ENCODE measurements at regions not wholly inside any gene's neighbourhood (a gene's known extent, or its start where the extent isn't known, plus 50 kb on each side); places are given as distances from the start of the nearest gene placed in this dataset.
"Not testable (repeated sequence)": the region's sequence is repeated elsewhere in the genome, so short reads cannot be mapped to it uniquely, and the experiment has no call there.

DNA sequence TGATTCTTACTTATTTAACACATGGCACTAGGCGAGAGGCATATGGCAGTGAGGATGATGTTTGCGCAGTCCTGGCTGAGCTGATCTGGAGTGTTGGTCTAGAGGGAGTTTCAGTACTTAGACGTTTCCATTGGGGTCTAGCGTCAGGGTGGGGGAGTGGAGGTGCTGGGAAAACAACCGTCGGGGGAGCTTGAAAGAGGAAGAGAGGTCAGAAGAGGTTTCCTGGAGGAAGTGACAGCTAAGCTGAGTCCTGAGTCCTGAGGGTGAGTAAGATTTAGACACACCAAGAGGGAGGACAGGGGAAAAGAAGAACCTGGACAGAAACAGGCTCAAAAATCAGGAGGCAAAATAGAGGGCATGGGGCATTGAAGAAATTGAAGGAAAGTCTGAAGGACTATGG, 81.4 kb downstream of the ALOX5AP start:
- DNase-seq: no peak

GRCh38 chr13:30818323-30818960, 83.1 kb downstream of the ALOX5AP start:
- DNase-seq: no peak

DNA sequence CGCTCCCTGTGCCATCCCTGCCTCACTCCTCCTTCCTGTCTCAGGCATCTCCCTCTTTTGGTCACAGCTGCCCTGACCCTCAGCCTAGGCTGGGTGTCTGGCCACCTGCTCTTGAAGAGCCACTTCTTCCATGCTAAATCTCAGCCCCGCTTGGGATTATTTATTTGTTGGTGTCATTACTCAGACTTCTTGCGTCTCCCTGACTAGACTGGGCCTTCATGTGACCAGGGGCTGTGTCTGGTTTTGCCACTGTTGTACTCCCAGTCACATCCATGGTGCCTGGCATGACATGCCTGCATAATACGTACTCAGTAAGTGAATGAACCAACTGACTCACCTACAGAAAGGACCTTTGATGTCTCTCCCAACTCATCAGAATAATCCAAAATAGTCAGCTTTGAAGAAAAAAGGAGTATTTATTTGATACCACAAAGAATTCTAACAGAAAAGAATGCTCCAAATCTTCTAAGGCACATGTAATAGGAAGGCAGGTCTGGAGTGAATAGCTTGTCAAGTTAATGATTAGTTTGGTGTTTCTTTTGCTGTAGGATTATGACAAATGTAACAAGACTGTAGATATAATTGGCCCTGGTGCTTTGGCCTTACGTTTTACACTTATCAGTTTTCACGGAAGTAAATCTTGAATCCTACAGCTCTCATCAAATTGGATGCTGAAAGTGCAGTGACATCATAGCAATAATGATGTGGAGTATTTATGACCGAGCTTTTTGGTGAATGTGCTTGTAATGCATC, 84.0 kb downstream of the ALOX5AP start:
- no peak for DNase-seq

DNA sequence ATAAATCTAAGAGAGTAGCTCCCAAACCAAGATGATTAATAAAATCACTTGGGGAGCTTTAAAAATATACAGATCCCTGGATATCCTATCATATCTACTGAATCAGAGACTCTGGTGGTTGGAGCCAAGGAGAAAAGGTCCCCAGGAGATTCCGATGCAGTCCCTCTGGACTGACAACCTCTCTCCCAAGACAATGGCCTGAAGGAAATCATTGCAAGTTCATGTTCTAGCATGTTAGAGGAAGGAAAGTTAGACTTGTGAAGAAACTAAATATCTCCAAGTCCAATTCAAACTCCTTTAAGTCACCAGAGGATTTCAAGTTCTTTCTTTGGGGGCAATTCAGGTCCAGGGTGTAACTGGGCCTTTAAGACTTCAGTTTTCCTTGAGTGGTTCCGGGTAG, 84.7 kb upstream of the MEDAG start:
- DNase-seq: no peak

GRCh38 chr13:30824651-30825050, 81.4 kb upstream of the MEDAG start:
- DNase-seq: no peak

DNA sequence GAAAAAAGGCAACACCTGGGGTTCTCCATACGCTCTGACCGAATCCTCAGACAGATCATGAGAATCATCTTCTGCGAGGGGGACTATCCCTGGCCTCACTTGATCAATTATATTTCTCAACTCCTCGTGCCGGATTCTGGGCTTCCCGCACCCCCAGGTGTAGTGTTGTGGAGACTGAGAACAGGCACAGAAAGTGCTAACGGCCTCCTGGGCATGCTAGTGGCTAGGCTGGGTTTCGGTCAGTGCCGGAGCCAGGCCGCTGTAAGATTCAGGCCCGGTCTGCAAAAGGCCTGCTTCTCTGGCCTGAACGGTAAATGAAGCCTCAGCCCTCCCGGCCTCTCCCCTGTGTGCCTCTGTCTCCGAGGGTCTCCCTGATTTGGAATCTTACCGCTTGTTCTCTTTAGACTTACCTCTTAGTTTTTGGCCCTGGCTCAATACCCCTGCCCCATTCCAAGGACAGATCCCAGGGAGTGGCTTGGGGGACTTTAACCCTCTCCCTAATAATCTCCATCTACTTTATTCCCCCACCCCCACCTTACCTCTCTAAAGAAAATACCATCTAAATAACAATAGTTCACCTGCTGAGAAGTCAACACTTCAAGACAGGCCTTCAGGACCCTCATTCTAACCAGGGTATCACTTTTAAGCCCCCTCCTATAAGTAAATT, 79.0 kb upstream of the MEDAG start:
- DNase-seq: no peak

DNA sequence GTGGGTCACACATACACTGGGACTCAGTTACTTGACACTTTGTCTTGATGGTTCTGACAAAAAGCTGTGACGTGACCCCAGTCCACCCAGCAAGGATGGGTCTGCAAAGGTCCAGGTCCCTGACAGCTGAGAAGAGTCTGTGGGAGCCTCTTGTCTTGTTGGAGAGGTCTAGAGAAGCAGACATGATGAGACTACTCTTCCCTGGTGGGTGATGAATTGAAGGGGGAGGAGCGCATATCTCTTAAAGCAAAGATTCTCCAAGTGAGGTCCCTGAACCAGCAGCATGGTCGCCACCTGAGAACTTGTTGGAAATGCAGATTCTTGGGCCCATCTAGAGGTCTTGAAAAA, 78.5 kb upstream of the MEDAG start:
- no peak for DNase-seq

- no peak for DNase-seq
These were observed 76.8 kb upstream of the MEDAG start for GRCh38 chr13:30829145-30829832.

GRCh38 chr13:30829833-30830637, 76.0 kb upstream of the MEDAG start:
- no peak for DNase-seq

GRCh38 chr13:30830638-30830965, 75.5 kb upstream of the MEDAG start:
- no peak for DNase-seq

- DNase-seq: no peak
These were observed 74.6 kb upstream of the MEDAG start for GRCh38 chr13:30831515-30831914.

- DNase-seq: no peak
These were observed 73.7 kb upstream of the MEDAG start for GRCh38 chr13:30832377-30832776.

- DNase-seq: peak; percentile 26
These were observed 73.2 kb upstream of the MEDAG start for GRCh38 chr13:30832845-30833332.

GRCh38 chr13:30835442-30835841, 70.6 kb upstream of the MEDAG start:
- DNase-seq: no peak

- no peak for DNase-seq
These were observed 68.6 kb upstream of the MEDAG start for GRCh38 chr13:30837227-30838159.

DNA sequence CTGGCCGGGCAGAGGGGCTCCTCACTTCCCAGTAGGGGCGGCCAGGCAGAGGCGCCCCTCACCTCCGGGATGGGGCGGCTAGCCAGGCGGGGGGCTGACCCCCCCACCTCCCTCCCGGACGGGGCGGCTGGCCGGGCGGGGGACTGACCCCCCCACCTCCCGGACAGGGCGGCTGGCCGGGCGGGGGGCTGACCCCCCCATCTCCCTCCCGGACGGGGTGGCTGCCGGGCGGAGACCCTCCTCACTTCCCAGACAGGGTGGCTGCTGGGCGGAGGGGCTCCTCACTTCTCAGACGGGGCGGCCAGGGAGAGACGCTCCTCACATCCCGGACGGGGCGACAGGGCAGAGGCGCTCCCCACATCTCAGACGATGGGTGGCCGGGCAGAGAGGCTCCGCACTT, 66.4 kb upstream of the MEDAG start:
- not testable (repeated sequence) for DNase-seq

GRCh38 chr13:30840515-30840914, 65.6 kb upstream of the MEDAG start:
- DNase-seq: no peak

- DNase-seq: no peak
These were observed 64.9 kb upstream of the MEDAG start for GRCh38 chr13:30841154-30841553.

DNA sequence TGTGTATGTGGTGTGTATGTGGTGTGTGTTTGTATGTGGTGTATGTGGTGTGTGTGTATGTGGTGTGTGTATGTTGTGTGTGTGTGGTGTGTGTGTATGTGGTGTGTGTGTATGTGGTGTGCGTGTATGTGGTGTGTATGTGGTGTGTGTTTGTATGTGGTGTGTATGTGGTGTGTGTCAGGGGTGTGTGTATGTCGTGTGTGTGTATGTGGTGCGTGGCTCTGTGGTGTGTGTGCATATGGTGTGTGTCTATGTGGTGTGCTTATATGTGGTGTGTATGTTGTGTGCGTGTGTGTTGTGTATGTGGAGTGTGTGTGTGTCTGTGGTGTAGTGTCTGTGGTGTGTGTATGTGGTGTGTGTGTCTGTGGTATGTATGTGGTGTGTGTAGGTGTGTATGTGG, 62.5 kb upstream of the MEDAG start:
- DNase-seq: no peak

DNA sequence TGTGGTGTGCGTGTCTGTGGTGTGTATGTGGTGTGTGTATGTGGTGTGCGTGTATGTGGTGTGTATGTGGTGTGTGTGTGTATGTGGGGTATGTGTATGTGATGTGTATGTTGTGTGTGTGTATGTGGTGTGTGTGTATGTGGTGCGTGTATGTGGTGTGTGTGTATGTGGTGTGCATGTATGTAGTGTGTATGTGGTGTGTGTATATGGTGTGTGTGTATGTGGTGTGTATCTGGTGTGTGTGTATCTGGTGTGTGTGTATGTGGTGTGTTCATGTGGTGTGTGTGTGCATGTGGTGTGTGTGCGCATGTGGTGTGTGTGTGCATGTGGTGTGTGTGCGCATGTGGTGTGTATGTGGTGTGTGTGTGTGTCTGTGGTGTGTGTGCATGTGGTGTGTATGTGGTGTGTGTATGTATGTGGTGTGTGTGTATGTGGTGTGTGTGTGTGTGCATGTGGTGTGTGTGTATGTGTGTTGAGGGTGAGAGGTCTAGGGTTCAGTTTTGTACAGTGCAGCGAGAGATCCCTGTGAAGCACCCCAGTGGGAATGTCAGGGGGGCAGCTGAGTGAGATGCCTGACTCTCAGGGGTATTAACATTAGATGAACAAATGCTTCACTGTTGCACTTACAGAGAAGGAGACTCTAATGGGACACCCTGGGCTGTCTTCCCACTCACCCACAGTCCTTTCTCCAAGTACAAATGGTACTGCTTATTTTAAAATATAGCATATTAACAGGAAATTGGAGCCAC, 61.3 kb upstream of the MEDAG start:
- no peak for DNase-seq

Measured in activated naive CD4-positive, alpha-beta T cell treated with anti-CD3 and anti-CD28 coated beads, Interleukin-2, amount 50 U/mL, for 16 hours (primary cell).